Panc1 (cell line): ENCODE measurements at regions not wholly inside any gene's neighbourhood (a gene's known extent, or its start where the extent isn't known, plus 50 kb on each side); places are given as distances from the start of the nearest gene placed in this dataset.

ENCODE experiments used
- ATAC-seq: fragments of 200-7000 bp; cut with Tn5 transposase; 2 replicates; pipeline ENCODE4 v1.9.1; 2020; ENCODE audit warnings: mild to moderate bottlenecking, moderate library complexity
- BruUV-seq: library from RNA; stranded (reverse); fragments of 400-500 nt; replicated peaks from 2 replicates; lab custom pipeline; 2021; lab: Mats Ljungman, UMichigan
- CTCF ChIA-PET: fragments of 300-600 bp; sonication (Branson Sonifier 250); formaldehyde crosslinking; loops from one replicate; lab custom pipeline; 2022; ENCODE audit warnings: antibody characterized with exemption; lab: Charles Lee
- POLR2A ChIA-PET: fragments of 300-600 bp; sonication (Branson Sonifier 250); formaldehyde crosslinking; loops from one replicate; lab custom pipeline; 2022; ENCODE audit warnings: antibody characterized with exemption; lab: Charles Lee
- DNase-seq: peaks from one replicate; pipeline ENCODE4 v3.0.0-alpha.2; 2010; ENCODE audit warnings: low read depth, low spot score
- H3K27ac ChIP-seq: 2 replicates; pipeline ENCODE4 v1.5.1; 2011; ENCODE audit warnings: mild to moderate bottlenecking, low read length, inconsistent platforms
- H3K27me3 ChIP-seq: fragments of 200-500 bp; sonication (Bioruptor generic); 2 replicates; pipeline ENCODE4 v1.6.0; 2014; ENCODE audit warnings: low read length, inconsistent platforms; ENCODE audit not compliant: control insufficient read depth, insufficient read depth
- H3K36me3 ChIP-seq: fragments of 200-500 bp; sonication (Bioruptor generic); 2 replicates; pipeline ENCODE4 v1.5.1; 2014; ENCODE audit warnings: inconsistent platforms, mild to moderate bottlenecking, low read length, moderate library complexity; ENCODE audit not compliant: control insufficient read depth, insufficient read depth
- H3K4me1 ChIP-seq: 2 replicates; pipeline ENCODE4 v1.5.1; 2011; ENCODE audit warnings: inconsistent platforms, mild to moderate bottlenecking, low read length, moderate library complexity; ENCODE audit not compliant: control insufficient read depth, insufficient read depth
- H3K4me3 ChIP-seq, 2 experiments: 2 replicates each; pipeline ENCODE4 v1.5.1; 2011 to 2012; ENCODE audit warnings: low read depth in 2 of 2, low read length in 2 of 2, mild to moderate bottlenecking in 2 of 2, inconsistent platforms in 1 of 2, moderate library complexity in 1 of 2
- H3K9me3 ChIP-seq: fragments of 200-500 bp; sonication (Bioruptor generic); 2 replicates; pipeline ENCODE4 v1.5.1; 2014; ENCODE audit warnings: low read depth, mild to moderate bottlenecking, inconsistent platforms, low read length, moderate library complexity; ENCODE audit not compliant: control insufficient read depth, insufficient read depth
- CTCF ChIP-seq: fragments of 450-650 bp; IDR thresholded peaks from 2 replicates; pipeline ENCODE4 v1.5.1; 2017; ENCODE audit warnings: mild to moderate bottlenecking
- POLR2AphosphoS5 ChIP-seq: IDR thresholded peaks from 2 replicates; pipeline ENCODE4 v1.6.1; 2012; ENCODE audit warnings: mild to moderate bottlenecking, low read depth, low read length, moderate library complexity
- REST ChIP-seq, 2 experiments: IDR thresholded peaks; 2 replicates each; pipeline ENCODE4 v1.6.1; 2011 to 2012; ENCODE audit warnings: low read depth in 2 of 2, control low read depth in 1 of 2, low read length in 1 of 2, mild to moderate bottlenecking in 1 of 2, moderate library complexity in 1 of 2; ENCODE audit not compliant: insufficient read depth in 1 of 2
- SIN3A ChIP-seq: IDR thresholded peaks from 2 replicates; pipeline ENCODE4 v1.6.1; 2012; ENCODE audit warnings: low read depth, mild to moderate bottlenecking, low read length, moderate library complexity, borderline replicate concordance; ENCODE audit not compliant: insufficient read depth
- TCF7L2 ChIP-seq: IDR thresholded peaks from 2 replicates; pipeline ENCODE4 v1.6.1; 2011; ENCODE audit warnings: mild to moderate bottlenecking, low read depth, low read length, inconsistent platforms
- in situ Hi-C: cut with HindIII; loops from 2 replicates; pipeline ENCODE4 v1.10.0; 2016; ENCODE audit warnings: low sequenced_read_pairs, low pct_unique_long_range_greater_than_20kb
- intact Hi-C: fragments of 100-400 bp; cut with micrococcal nuclease; formaldehyde crosslinking; loops from one replicate; pipeline ENCODE4 v1.10.0; 2022; ENCODE audit not compliant: unreplicated experiment

GRCh38 chr7:126361183-126361582 lies 891.6 kb downstream of the GRM8 start:
- Histone ChIP-seq H3K36me3 (no peaks in the 10 kb centered on the region), H3K4me3 (no peak overlapping the region), H3K27me3 (no peaks in the 10 kb centered on the region), H3K4me1 (no peaks in the 10 kb centered on the region), H3K9me3 (no peaks in the 10 kb centered on the region), H3K27ac (no peak overlapping the region)
- no peak for ATAC-seq
- no peak for TF ChIP-seq TCF7L2
- TF ChIP-seq REST (IDR thresholded peaks at IDR 0.05; ENCODE audit: insufficient read depth in 1 of 2, low read depth in 2 of 2, low read length in 1 of 2) = no peak
- no peak for TF ChIP-seq POLR2AphosphoS5
- no peak for TF ChIP-seq CTCF
- no peak for TF ChIP-seq SIN3A
- intact Hi-C loops (no loop called here), in situ Hi-C loops (no loop called here)
- CTCF ChIA-PET = no interaction called here
- DNase-seq = no peak
- POLR2A ChIA-PET = no interaction called here
- no TSS peak for BruUV-seq

- ChIA-PET POLR2A (no interaction called here), CTCF (no interaction called here)
- Histone ChIP-seq H3K4me1 (no peaks in the 10 kb centered on the region), H3K4me3 (no peak overlapping the region), H3K9me3 (no peaks in the 10 kb centered on the region), H3K36me3 (no peaks in the 10 kb centered on the region), H3K27ac (no peak overlapping the region), H3K27me3 (no peaks in the 10 kb centered on the region)
- ATAC-seq (no peak), DNase-seq (no peak)
- BruUV-seq = no TSS peak
- in situ Hi-C loops (no loop called here), intact Hi-C loops (no loop called here)
- TF ChIP-seq REST (IDR thresholded peaks at IDR 0.05; ENCODE audit: insufficient read depth in 1 of 2, low read depth in 2 of 2, low read length in 1 of 2) = no peak
- TF ChIP-seq CTCF = no peak
- no peak for TF ChIP-seq POLR2AphosphoS5
- no peak for TF ChIP-seq TCF7L2
- no peak for TF ChIP-seq SIN3A
Observed at GRCh38 chr7:126339813-126340212, 912.9 kb downstream of the GRM8 start.
